ENCODE measurements at regions not wholly inside any gene's neighbourhood (a gene's known extent, or its start where the extent isn't known, plus 50 kb on each side); places are given as distances from the start of the nearest gene placed in this dataset.

GRCh38 chr10:3445648-3446047 is 273.1 kb upstream of the PITRM1 start:
- H3K27ac ChIP-seq = no peak overlapping the region
- H3K4me3 ChIP-seq (ENCODE audit: low read depth, low read length) = no peak overlapping the region
- TF ChIP-seq, protein P1, sequence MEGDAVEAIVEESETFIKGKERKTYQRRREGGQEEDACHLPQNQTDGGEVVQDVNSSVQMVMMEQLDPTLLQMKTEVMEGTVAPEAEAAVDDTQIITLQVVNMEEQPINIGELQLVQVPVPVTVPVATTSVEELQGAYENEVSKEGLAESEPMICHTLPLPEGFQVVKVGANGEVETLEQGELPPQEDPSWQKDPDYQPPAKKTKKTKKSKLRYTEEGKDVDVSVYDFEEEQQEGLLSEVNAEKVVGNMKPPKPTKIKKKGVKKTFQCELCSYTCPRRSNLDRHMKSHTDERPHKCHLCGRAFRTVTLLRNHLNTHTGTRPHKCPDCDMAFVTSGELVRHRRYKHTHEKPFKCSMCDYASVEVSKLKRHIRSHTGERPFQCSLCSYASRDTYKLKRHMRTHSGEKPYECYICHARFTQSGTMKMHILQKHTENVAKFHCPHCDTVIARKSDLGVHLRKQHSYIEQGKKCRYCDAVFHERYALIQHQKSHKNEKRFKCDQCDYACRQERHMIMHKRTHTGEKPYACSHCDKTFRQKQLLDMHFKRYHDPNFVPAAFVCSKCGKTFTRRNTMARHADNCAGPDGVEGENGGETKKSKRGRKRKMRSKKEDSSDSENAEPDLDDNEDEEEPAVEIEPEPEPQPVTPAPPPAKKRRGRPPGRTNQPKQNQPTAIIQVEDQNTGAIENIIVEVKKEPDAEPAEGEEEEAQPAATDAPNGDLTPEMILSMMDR (IDR thresholded peaks at IDR 0.05; ENCODE audit: low read depth, low read length) = no peak
- no peak for DNase-seq
- H3K27me3 ChIP-seq (ENCODE audit: insufficient read depth, low read depth, severe bottlenecking) = no peaks in the 10 kb centered on the region
- no peaks in the 10 kb centered on the region for H3K9me3 ChIP-seq (ENCODE audit: severe bottlenecking)
- no peaks in the 10 kb centered on the region for H3K36me3 ChIP-seq

- no peak for DNase-seq
These were observed 269.9 kb upstream of the PITRM1 start for GRCh38 chr10:3442451-3442990.

GRCh38 chr10:3439183-3439582 is 266.6 kb upstream of the PITRM1 start:
- Histone ChIP-seq H3K36me3 (no peaks in the 10 kb centered on the region), H3K27ac (no peak overlapping the region), H3K27me3 (ENCODE audit: insufficient read depth, low read depth, severe bottlenecking) (no peaks in the 10 kb centered on the region), H3K4me3 (ENCODE audit: low read depth, low read length) (no peak overlapping the region), H3K9me3 (ENCODE audit: severe bottlenecking) (no peaks in the 10 kb centered on the region)
- TF ChIP-seq, protein P1 (IDR thresholded peaks at IDR 0.05; ENCODE audit: low read depth, low read length) = no peak
- no peak for DNase-seq

More at GRCh38 chr10:3442451-3442990, 269.9 kb upstream of the PITRM1 start:
- Histone ChIP-seq H3K27me3 (ENCODE audit: insufficient read depth, low read depth, severe bottlenecking) (no peaks in the 10 kb centered on the region), H3K27ac (no peak overlapping the region), H3K9me3 (ENCODE audit: severe bottlenecking) (no peaks in the 10 kb centered on the region), H3K36me3 (no peaks in the 10 kb centered on the region), H3K4me3 (ENCODE audit: low read depth, low read length) (no peak overlapping the region)
- TF ChIP-seq, protein P1 (IDR thresholded peaks at IDR 0.05; ENCODE audit: low read depth, low read length) = no peak

DNA sequence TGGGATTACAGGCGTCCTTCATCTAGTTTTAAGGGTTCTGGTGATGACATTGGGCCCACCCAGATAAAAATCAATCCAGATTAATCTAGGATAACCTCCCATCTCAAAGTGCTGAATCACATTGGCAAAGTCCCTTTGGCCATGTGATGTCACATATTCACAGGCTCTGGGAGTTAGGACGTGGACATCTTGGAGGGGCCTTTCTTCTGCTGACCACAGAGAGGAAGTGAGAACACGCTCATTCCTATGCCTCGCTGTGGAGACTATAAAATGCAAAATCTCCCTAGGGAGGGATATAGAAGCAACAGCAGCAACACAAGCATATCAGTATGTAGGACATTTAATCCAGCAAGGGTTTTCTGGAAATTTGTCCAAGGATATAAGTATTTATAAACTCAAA is 266.0 kb upstream of the PITRM1 start:
- no peak for DNase-seq
- no peaks in the 10 kb centered on the region for H3K9me3 ChIP-seq (ENCODE audit: severe bottlenecking)
- no peaks in the 10 kb centered on the region for H3K27me3 ChIP-seq (ENCODE audit: insufficient read depth, low read depth, severe bottlenecking)
- TF ChIP-seq, protein P1 (IDR thresholded peaks at IDR 0.05; ENCODE audit: low read depth, low read length) = no peak
- no peak overlapping the region for H3K27ac ChIP-seq
- no peak overlapping the region for H3K4me3 ChIP-seq (ENCODE audit: low read depth, low read length)
- H3K36me3 ChIP-seq = no peaks in the 10 kb centered on the region

- H3K36me3 ChIP-seq = no peaks in the 10 kb centered on the region
These were observed 263.1 kb upstream of the PITRM1 start for GRCh38 chr10:3435671-3436070.

More at GRCh38 chr10:3435671-3436070, 263.1 kb upstream of the PITRM1 start:
- Histone ChIP-seq H3K9me3 (ENCODE audit: severe bottlenecking) (no peaks in the 10 kb centered on the region), H3K4me3 (ENCODE audit: low read depth, low read length) (no peak overlapping the region), H3K27me3 (ENCODE audit: insufficient read depth, low read depth, severe bottlenecking) (no peaks in the 10 kb centered on the region), H3K27ac (no peak overlapping the region)
- no peak for DNase-seq
- TF ChIP-seq, protein P1 (IDR thresholded peaks at IDR 0.05; ENCODE audit: low read depth, low read length) = no peak

All from WERI-Rb-1 (cell line).